ENCODE measurements at regions not wholly inside any gene's neighbourhood (a gene's known extent, or its start where the extent isn't known, plus 50 kb on each side); places are given as distances from the start of the nearest gene placed in this dataset.

DNA sequence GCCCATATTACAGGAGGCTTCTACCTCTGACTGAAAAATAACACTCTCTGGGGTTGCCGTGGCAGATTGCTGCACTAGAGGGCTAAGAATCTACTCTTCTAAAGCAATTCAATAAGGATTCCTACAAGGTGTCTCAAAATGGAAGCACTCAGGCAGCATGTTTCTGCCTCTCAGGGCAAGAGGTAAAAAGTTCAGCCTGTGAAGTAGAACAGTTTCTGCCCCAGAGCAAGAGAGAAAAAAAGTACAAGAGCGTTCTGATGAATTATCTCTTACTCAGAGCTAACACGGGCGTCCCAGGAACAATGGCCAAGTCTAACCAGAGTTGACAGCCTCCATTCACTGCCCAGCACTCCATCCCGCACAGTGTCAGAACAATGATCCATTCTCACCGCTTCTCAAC is 71.3 kb upstream of the TES start:
- no peaks in the 10 kb centered on the region for H3K9me2 ChIP-seq (ENCODE audit: insufficient read depth, low read length)
- BruUV-seq (replicated peaks), result no TSS peak
- no peak overlapping the region for H3K4me3 ChIP-seq (ENCODE audit: low read depth, low read length, poor library complexity, severe bottlenecking)
- no peaks in the 10 kb centered on the region for H3K79me2 ChIP-seq (ENCODE audit: insufficient read depth, low read depth, low read length)
- no peaks in the 10 kb centered on the region for H4K20me1 ChIP-seq (ENCODE audit: insufficient read depth, low read length)
- ChIA-PET POLR2A (no interaction called here), CTCF (ENCODE audit: unreplicated experiment) (no interaction called here)
- H3K9me3 ChIP-seq (ENCODE audit: low read length), result no peaks in the 10 kb centered on the region
- H3K36me3 ChIP-seq (ENCODE audit: insufficient read depth, low read length), result no peaks in the 10 kb centered on the region
- no peak overlapping the region for H3K4me2 ChIP-seq (ENCODE audit: low read length)
- H3K27ac ChIP-seq (ENCODE audit: low read depth, low read length, poor library complexity, severe bottlenecking), result no peak overlapping the region
- intact Hi-C loops (cut with micrococcal nuclease; ENCODE audit: unreplicated experiment), result loop anchor here (2.0 kb wide), 1 partner anchor 34 kb away; no protein-coding TSS in a partner anchor
- TF ChIP-seq, protein P1, sequence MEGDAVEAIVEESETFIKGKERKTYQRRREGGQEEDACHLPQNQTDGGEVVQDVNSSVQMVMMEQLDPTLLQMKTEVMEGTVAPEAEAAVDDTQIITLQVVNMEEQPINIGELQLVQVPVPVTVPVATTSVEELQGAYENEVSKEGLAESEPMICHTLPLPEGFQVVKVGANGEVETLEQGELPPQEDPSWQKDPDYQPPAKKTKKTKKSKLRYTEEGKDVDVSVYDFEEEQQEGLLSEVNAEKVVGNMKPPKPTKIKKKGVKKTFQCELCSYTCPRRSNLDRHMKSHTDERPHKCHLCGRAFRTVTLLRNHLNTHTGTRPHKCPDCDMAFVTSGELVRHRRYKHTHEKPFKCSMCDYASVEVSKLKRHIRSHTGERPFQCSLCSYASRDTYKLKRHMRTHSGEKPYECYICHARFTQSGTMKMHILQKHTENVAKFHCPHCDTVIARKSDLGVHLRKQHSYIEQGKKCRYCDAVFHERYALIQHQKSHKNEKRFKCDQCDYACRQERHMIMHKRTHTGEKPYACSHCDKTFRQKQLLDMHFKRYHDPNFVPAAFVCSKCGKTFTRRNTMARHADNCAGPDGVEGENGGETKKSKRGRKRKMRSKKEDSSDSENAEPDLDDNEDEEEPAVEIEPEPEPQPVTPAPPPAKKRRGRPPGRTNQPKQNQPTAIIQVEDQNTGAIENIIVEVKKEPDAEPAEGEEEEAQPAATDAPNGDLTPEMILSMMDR (conservative IDR thresholded peaks at IDR 0.05; ENCODE audit: low read length), result no peak
- no peak for TF ChIP-seq EZH2phosphoT487 (IDR thresholded peaks at IDR 0.05; ENCODE audit: borderline replicate concordance, low read depth, low read length)
- H3K4me1 ChIP-seq (ENCODE audit: insufficient read depth, low read length, poor library complexity, severe bottlenecking), result no peaks in the 10 kb centered on the region
- DNase-seq (ENCODE audit: low spot score), result no peak
- no peak overlapping the region for H2AFZ ChIP-seq (ENCODE audit: low read length)

DNA sequence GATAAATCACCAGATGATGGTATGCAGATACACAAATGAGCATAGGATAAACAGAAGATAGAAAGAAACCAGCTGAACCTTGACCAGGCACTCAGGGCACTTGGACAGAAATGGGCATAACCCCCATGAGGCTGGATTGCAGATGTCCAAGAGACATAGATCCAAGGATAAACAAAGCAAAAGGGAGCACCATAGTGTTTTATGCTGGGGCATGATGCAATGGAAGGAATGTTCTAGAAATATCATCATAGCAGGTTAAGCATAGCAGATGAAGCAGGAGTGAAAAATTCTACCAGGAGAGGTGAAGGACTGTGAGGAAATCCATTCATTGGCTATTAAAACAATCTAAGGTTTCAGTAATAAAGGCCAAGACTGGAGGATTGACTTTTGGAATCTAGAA is 70.5 kb upstream of the TES start:
- H4K20me1 ChIP-seq (ENCODE audit: insufficient read depth, low read length), result no peaks in the 10 kb centered on the region
- no peak overlapping the region for H3K27ac ChIP-seq (ENCODE audit: low read depth, low read length, poor library complexity, severe bottlenecking)
- no peaks in the 10 kb centered on the region for H3K9me3 ChIP-seq (ENCODE audit: low read length)
- H3K4me3 ChIP-seq (ENCODE audit: low read depth, low read length, poor library complexity, severe bottlenecking), result no peak overlapping the region
- no peaks in the 10 kb centered on the region for H3K9me2 ChIP-seq (ENCODE audit: insufficient read depth, low read length)
- TF ChIP-seq, protein P1 (conservative IDR thresholded peaks at IDR 0.05; ENCODE audit: low read length), result no peak
- no peak for TF ChIP-seq EZH2phosphoT487 (IDR thresholded peaks at IDR 0.05; ENCODE audit: borderline replicate concordance, low read depth, low read length)
- no peaks in the 10 kb centered on the region for H3K36me3 ChIP-seq (ENCODE audit: insufficient read depth, low read length)
- ChIA-PET CTCF (ENCODE audit: unreplicated experiment) (no interaction called here), POLR2A (no interaction called here)
- intact Hi-C loops (cut with micrococcal nuclease; ENCODE audit: unreplicated experiment), result loop anchor here (2.0 kb wide), 1 partner anchor 33 kb away; no protein-coding TSS in a partner anchor
- no peak overlapping the region for H2AFZ ChIP-seq (ENCODE audit: low read length)
- no peaks in the 10 kb centered on the region for H3K79me2 ChIP-seq (ENCODE audit: insufficient read depth, low read depth, low read length)
- H3K4me2 ChIP-seq (ENCODE audit: low read length), result no peak overlapping the region
- no TSS peak for BruUV-seq (replicated peaks)
- no peak for DNase-seq (ENCODE audit: low spot score)
- H3K4me1 ChIP-seq (ENCODE audit: insufficient read depth, low read length, poor library complexity, severe bottlenecking), result no peaks in the 10 kb centered on the region

DNA sequence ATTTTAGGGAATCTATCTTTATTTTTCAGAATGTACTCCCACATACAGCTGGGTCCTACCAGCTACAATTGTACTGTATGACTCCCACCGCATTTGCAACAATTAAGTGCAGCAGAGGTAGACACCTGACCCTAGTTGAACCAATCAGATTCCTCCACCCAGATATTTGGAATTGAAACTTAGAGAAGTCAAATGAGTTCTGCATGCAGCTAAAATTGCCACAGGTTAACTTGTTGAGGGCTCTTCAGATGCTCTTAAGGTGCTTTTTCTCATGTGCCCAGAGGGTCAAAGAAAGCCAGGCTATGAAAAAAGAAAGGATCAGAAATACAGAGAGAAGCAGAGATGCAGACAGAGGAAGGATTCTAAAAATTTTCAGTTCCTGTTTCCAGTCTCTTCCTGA is 68.0 kb upstream of the TES start:
- no TSS peak for BruUV-seq (replicated peaks)
- Histone ChIP-seq H3K9me3 (ENCODE audit: low read length) (no peaks in the 10 kb centered on the region), H2AFZ (ENCODE audit: low read length) (no peak overlapping the region), H3K4me3 (ENCODE audit: low read depth, low read length, poor library complexity, severe bottlenecking) (no peak overlapping the region), H3K36me3 (ENCODE audit: insufficient read depth, low read length) (no peaks in the 10 kb centered on the region), H3K4me2 (ENCODE audit: low read length) (no peak overlapping the region), H3K9me2 (ENCODE audit: insufficient read depth, low read length) (no peaks in the 10 kb centered on the region), H3K79me2 (ENCODE audit: insufficient read depth, low read depth, low read length) (no peaks in the 10 kb centered on the region), H3K27ac (ENCODE audit: low read depth, low read length, poor library complexity, severe bottlenecking) (no peak overlapping the region), H4K20me1 (ENCODE audit: insufficient read depth, low read length) (no peaks in the 10 kb centered on the region), H3K4me1 (ENCODE audit: insufficient read depth, low read length, poor library complexity, severe bottlenecking) (no peaks in the 10 kb centered on the region)
- POLR2A ChIA-PET, result interaction anchor here (1.4 kb wide), 1 partner anchor 8 kb away, joined by 3 read pairs; no protein-coding TSS in a partner anchor
- TF ChIP-seq EZH2phosphoT487 (IDR thresholded peaks at IDR 0.05; ENCODE audit: borderline replicate concordance, low read depth, low read length), result no peak
- TF ChIP-seq, protein P1 (conservative IDR thresholded peaks at IDR 0.05; ENCODE audit: low read length), result no peak
- CTCF ChIA-PET (ENCODE audit: unreplicated experiment), result no interaction called here
- intact Hi-C loops (cut with micrococcal nuclease; ENCODE audit: unreplicated experiment), result no loop called here
- DNase-seq (ENCODE audit: low spot score), result no peak

Data from OCI-LY7 (cell line).